ENCODE measurements at regions not wholly inside any gene's neighbourhood (a gene's known extent, or its start where the extent isn't known, plus 50 kb on each side); places are given as distances from the start of the nearest gene placed in this dataset.

DNA sequence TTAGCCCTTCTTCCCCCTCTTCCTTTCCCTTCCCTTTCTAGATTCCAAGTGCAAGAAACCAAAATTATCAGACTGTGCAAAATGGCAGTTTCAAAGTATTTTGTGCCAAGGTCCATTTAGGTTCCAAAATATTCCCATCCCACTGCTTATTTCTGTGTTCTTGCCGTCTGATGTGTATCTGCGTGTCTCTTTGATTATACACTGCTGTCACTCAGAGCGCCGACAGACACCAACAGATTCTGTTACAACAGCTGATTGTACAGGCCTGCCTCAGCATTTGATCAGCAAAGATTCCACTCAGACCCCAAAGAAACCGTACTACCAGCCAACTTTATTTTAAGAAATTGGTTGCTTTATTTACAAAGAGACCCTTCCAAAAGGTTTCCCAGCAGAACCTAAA is 225.6 kb upstream of the SATB1 start:
- TF ChIP-seq GATA2 (IDR thresholded peaks at IDR 0.05; ENCODE audit: low read depth, low read length) = no peak
- TF ChIP-seq GATA3 (IDR thresholded peaks at IDR 0.05; ENCODE audit: low read depth, low read length) = no peak

Data from SH-SY5Y (cell line).